GM12891 (cell line): ENCODE measurements at regions not wholly inside any gene's neighbourhood (a gene's known extent, or its start where the extent isn't known, plus 50 kb on each side); places are given as distances from the start of the nearest gene placed in this dataset.

ENCODE experiments used
- PAX5 ChIP-seq: IDR thresholded peaks from 2 replicates; pipeline ENCODE4 v1.6.1; 2011; ENCODE audit warnings: low read length, moderate library complexity, mild to moderate bottlenecking; ENCODE audit not compliant: insufficient read depth, severe bottlenecking
- POLR2A ChIP-seq: IDR thresholded peaks from 2 replicates; pipeline ENCODE4 v1.6.1; 2011; ENCODE audit warnings: low read depth, low read length, control low read depth
- POLR2AphosphoS5 ChIP-seq: IDR thresholded peaks from 2 replicates; pipeline ENCODE4 v1.6.1; 2011; ENCODE audit warnings: low read depth, low read length, control low read depth
- SPI1 ChIP-seq: IDR thresholded peaks from 2 replicates; pipeline ENCODE4 v1.6.1; 2011; ENCODE audit warnings: low read depth, low read length, control low read depth
- TAF1 ChIP-seq: IDR thresholded peaks from 2 replicates; pipeline ENCODE4 v1.6.1; 2011; ENCODE audit warnings: low read depth, low read length, control low read depth

- TF ChIP-seq POLR2A (no peak), PAX5 (no peak), TAF1 (no peak), POLR2AphosphoS5 (no peak), SPI1 (no peak)
These were observed 304.3 kb upstream of the KCNH8 start for GRCh38 chr3:18843983-18844382.
